ENCODE measurements at regions not wholly inside any gene's neighbourhood (a gene's known extent, or its start where the extent isn't known, plus 50 kb on each side); places are given as distances from the start of the nearest gene placed in this dataset.
"Not testable (repeated sequence)": the region's sequence is repeated elsewhere in the genome, so short reads cannot be mapped to it uniquely, and the experiment has no call there.

- H3K4me1 ChIP-seq (ENCODE audit: control insufficient read depth in 2 of 3, insufficient read depth in 2 of 3, low read depth in 1 of 3, low read length in 3 of 3): peaks cover 0 to 37% (median 6%) of the 10 kb centered on the region in 3 donors
- FAIRE-seq (no peak), DNase-seq (peak in 1 of 5 donors; percentile 81)
- peak overlapping the region in 1 of 3 donors; percentile 34 for H3K9ac ChIP-seq (ENCODE audit: low read length in 3 of 3)
- intact Hi-C loops (cut with DNase I): no loop called here
- TF ChIP-seq, protein P1, sequence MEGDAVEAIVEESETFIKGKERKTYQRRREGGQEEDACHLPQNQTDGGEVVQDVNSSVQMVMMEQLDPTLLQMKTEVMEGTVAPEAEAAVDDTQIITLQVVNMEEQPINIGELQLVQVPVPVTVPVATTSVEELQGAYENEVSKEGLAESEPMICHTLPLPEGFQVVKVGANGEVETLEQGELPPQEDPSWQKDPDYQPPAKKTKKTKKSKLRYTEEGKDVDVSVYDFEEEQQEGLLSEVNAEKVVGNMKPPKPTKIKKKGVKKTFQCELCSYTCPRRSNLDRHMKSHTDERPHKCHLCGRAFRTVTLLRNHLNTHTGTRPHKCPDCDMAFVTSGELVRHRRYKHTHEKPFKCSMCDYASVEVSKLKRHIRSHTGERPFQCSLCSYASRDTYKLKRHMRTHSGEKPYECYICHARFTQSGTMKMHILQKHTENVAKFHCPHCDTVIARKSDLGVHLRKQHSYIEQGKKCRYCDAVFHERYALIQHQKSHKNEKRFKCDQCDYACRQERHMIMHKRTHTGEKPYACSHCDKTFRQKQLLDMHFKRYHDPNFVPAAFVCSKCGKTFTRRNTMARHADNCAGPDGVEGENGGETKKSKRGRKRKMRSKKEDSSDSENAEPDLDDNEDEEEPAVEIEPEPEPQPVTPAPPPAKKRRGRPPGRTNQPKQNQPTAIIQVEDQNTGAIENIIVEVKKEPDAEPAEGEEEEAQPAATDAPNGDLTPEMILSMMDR (IDR thresholded peaks at IDR 0.05; ENCODE audit: borderline replicate concordance, extremely low read depth, insufficient read depth): no peak
- H3K27ac ChIP-seq (ENCODE audit: low read depth in 2 of 2, low read length in 2 of 2): no peak overlapping the region
- peaks cover 16% of the 10 kb centered on the region for H3K27me3 ChIP-seq (ENCODE audit: control insufficient read depth, insufficient read depth, low read length)
- H3K9me3 ChIP-seq (ENCODE audit: control insufficient read depth in 2 of 3, insufficient read depth in 1 of 3, low read length in 3 of 3): no peaks in the 10 kb centered on the region
- H3K36me3 ChIP-seq (ENCODE audit: control insufficient read depth in 2 of 3, insufficient read depth in 3 of 3, low read length in 3 of 3): no peaks in the 10 kb centered on the region
- H3K4me3 ChIP-seq (ENCODE audit: low read length in 3 of 3): peak overlapping the region in 2 of 3 donors; percentile 44 to 60
Measured at GRCh38 chr20:25863536-25864325, 167.1 kb upstream of the ZNF337 start.

DNA sequence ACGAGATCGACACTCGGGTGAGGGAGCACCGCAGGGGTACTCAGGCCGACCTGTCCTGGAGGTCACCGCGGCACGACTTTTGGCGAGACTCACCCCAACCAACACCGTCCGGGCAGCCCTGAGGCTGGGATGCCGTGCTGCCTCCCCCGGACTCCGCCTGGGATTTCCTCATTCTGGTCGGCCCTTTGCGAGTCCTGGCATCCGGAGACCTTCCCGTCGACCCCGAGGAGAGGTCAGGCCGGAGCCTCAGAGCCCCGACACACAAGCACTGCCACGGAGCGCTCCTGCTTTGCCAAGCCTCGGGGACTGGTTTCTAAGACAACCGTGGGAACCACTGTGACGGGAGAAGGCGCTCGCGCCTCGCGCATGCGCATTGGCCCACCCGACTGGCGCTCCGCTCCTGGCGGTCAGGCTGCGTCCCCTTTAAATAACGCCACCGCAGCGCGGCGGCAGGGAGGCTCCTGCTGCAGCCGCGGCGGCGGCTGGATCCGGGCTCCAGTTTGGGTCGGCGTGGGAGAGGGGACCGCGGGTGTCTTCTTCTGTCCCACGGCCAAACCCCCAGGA, 166.4 kb upstream of the ZNF337 start:
- H3K27ac ChIP-seq (ENCODE audit: low read depth in 2 of 2, low read length in 2 of 2); H3K9me3 ChIP-seq (ENCODE audit: control insufficient read depth in 2 of 3, insufficient read depth in 1 of 3, low read length in 3 of 3); FAIRE-seq; intact Hi-C loops (cut with DNase I); H3K9ac ChIP-seq (ENCODE audit: low read length in 3 of 3); H3K36me3 ChIP-seq (ENCODE audit: control insufficient read depth in 2 of 3, insufficient read depth in 3 of 3, low read length in 3 of 3): not testable (repeated sequence)
- TF ChIP-seq, protein P1 (IDR thresholded peaks at IDR 0.05; ENCODE audit: borderline replicate concordance, extremely low read depth, insufficient read depth): peak; percentile 11
- Histone ChIP-seq H3K4me1 (ENCODE audit: control insufficient read depth in 2 of 3, insufficient read depth in 2 of 3, low read depth in 1 of 3, low read length in 3 of 3) (peaks cover 0 to 38% (median 5%) of the 10 kb centered on the region in 3 donors), H3K4me3 (ENCODE audit: low read length in 3 of 3) (peak overlapping the region; percentile 6 to 60 (median 38)), H3K27me3 (ENCODE audit: control insufficient read depth, insufficient read depth, low read length) (peaks cover 18% of the 10 kb centered on the region)
- DNase-seq: peak; percentile 93 to 97 (median 94)

DNA sequence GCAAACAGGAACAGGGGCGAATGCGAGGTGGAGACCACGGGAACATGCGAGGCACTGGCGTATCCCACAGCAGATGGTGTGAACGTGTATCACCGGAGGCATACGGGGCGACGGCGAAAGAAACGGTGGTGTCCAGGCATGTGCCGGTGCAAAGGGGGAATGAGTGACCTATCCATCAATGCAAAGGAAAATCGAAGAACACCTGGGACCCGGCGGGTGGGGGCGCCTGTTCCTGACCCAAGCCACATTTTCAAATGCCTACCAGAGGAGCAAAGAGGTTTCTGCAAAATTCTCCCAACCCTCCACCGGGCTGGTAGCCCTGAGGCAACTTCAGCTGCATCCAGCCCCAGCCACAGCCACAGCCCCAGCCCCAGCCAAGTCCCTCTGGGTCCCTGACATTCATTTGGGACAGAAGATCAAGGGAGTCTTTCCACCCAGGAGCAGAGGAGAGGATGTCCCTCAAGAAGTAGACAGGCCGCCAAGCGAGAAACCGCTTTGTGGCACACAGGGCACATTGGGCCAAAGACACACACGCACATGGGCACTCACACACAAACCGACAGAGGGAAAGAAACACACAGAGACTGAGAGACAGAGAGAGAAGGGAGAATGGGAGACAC, 164.0 kb upstream of the ZNF337 start:
- intact Hi-C loops (cut with DNase I): no loop called here
- Histone ChIP-seq H3K9me3 (ENCODE audit: control insufficient read depth in 2 of 3, insufficient read depth in 1 of 3, low read length in 3 of 3) (no peaks in the 10 kb centered on the region), H3K4me1 (ENCODE audit: control insufficient read depth in 2 of 3, insufficient read depth in 2 of 3, low read depth in 1 of 3, low read length in 3 of 3) (peaks cover 0 to 37% (median 5%) of the 10 kb centered on the region in 3 donors), H3K4me3 (ENCODE audit: low read length in 3 of 3) (no peak overlapping the region), H3K36me3 (ENCODE audit: control insufficient read depth in 2 of 3, insufficient read depth in 3 of 3, low read length in 3 of 3) (no peaks in the 10 kb centered on the region), H3K9ac (ENCODE audit: low read length in 3 of 3) (no peak overlapping the region), H3K27me3 (ENCODE audit: control insufficient read depth, insufficient read depth, low read length) (peaks cover 16% of the 10 kb centered on the region), H3K27ac (ENCODE audit: low read depth in 2 of 2, low read length in 2 of 2) (no peak overlapping the region)
- DNase-seq (peak in 2 of 5 donors; percentile 52 to 61), FAIRE-seq (no peak)
- TF ChIP-seq, protein P1 (IDR thresholded peaks at IDR 0.05; ENCODE audit: borderline replicate concordance, extremely low read depth, insufficient read depth): no peak
